CD14-positive monocyte (primary cell): ENCODE measurements at regions not wholly inside any gene's neighbourhood (a gene's known extent, or its start where the extent isn't known, plus 50 kb on each side); places are given as distances from the start of the nearest gene placed in this dataset.

Experiments
- DNase-seq, 3 donors: peaks; one replicate each; pipeline ENCODE4 v3.0.0-alpha.2; 2011 to 2022
- H2AFZ ChIP-seq: 2 replicates; pipeline ENCODE4 v1.6.0; 2012; ENCODE audit warnings: mild to moderate bottlenecking, low read depth, low read length, inconsistent platforms; ENCODE audit not compliant: insufficient read depth, poor library complexity, severe bottlenecking
- H3K27ac ChIP-seq, 2 donors: 1 replicate in 1 of 2; 2 replicates in 1 of 2; pipeline ENCODE4 v1.5.1; 2012 to 2013; ENCODE audit warnings: low read length in 2 of 2, control low read depth in 1 of 2, inconsistent platforms in 1 of 2, low read depth in 1 of 2, mild to moderate bottlenecking in 1 of 2
- H3K27me3 ChIP-seq, 2 donors: one replicate each; pipeline versions ENCODE4 v1.6.0 to v1.6.1; 2011 to 2013; ENCODE audit warnings: low read length in 2 of 2; ENCODE audit not compliant: control insufficient read depth in 2 of 2, insufficient read depth in 2 of 2
- H3K36me3 ChIP-seq, 2 donors: replicated peaks in 1 of 2; 1 replicate in 1 of 2; 2 replicates in 1 of 2; pipeline versions ENCODE4 v1.5.1 to v1.6.1; 2012 to 2013; ENCODE audit warnings: low read length in 2 of 2, control low read depth in 1 of 2, inconsistent platforms in 1 of 2, mild to moderate bottlenecking in 1 of 2; ENCODE audit not compliant: insufficient read depth in 2 of 2, control insufficient read depth in 1 of 2
- H3K4me1 ChIP-seq, 2 donors: 1 replicate in 1 of 2; 2 replicates in 1 of 2; pipeline versions ENCODE4 v1.5.1 to v1.6.1; 2012 to 2013; ENCODE audit warnings: low read length in 2 of 2, control low read depth in 1 of 2, inconsistent platforms in 1 of 2, mild to moderate bottlenecking in 1 of 2, moderate library complexity in 1 of 2; ENCODE audit not compliant: insufficient read depth in 2 of 2, control insufficient read depth in 1 of 2
- H3K4me2 ChIP-seq: replicated peaks from 2 replicates; pipeline ENCODE3; 2012; ENCODE audit warnings: low read length, moderate library complexity, mild to moderate bottlenecking; ENCODE audit not compliant: poor library complexity, severe bottlenecking; ENCODE audit errors: extremely low read depth
- H3K4me3 ChIP-seq, 3 experiments: fragments of 200-600 bp in 1 of 3; sonication (generic) in 1 of 3; replicated peaks in 1 of 3; 1 replicate in 2 of 3; 2 replicates in 1 of 3; pipeline ENCODE4 v1.5.1; 2011 to 2013; ENCODE audit warnings: low read length in 3 of 3, mild to moderate bottlenecking in 3 of 3, control low read depth in 2 of 3, low read depth in 2 of 3, inconsistent platforms in 1 of 3, moderate library complexity in 1 of 3
- H3K79me2 ChIP-seq: 2 replicates; pipeline ENCODE4 v1.6.0; 2012; ENCODE audit warnings: mild to moderate bottlenecking, control low read depth, inconsistent platforms, low read length, moderate library complexity; ENCODE audit not compliant: insufficient read depth
- H3K9ac ChIP-seq: 2 replicates; pipeline ENCODE4 v1.6.0; 2017; ENCODE audit warnings: low read length, mild to moderate bottlenecking; ENCODE audit not compliant: insufficient read depth, poor library complexity, severe bottlenecking
- H3K9me3 ChIP-seq, 2 donors: replicated peaks in 1 of 2; 1 replicate in 1 of 2; 2 replicates in 1 of 2; pipeline versions ENCODE4 v1.5.1 to v1.6.1; 2012 to 2013; ENCODE audit warnings: low read length in 2 of 2, control low read depth in 1 of 2; ENCODE audit not compliant: control insufficient read depth in 1 of 2, insufficient read depth in 1 of 2
- H4K20me1 ChIP-seq: 2 replicates; pipeline ENCODE4 v1.6.0; 2012; ENCODE audit warnings: mild to moderate bottlenecking, low read length, control low read depth, moderate library complexity; ENCODE audit not compliant: insufficient read depth
- H3K27ac Mint-ChIP-seq, 7 donors: one replicate each; pipeline ENCODE4 v1.8.0; 2020; ENCODE audit warnings: mild to moderate bottlenecking in 7 of 7, mixed read lengths in 7 of 7, moderate library complexity in 6 of 7, inconsistent platforms in 2 of 7
- H3K27me3 Mint-ChIP-seq, 3 donors: one replicate each; pipeline ENCODE4 v1.8.0; 2021 to 2022; ENCODE audit warnings: low read depth in 3 of 3, mild to moderate bottlenecking in 3 of 3, mixed read lengths in 3 of 3, moderate library complexity in 3 of 3, inconsistent platforms in 1 of 3
- H3K36me3 Mint-ChIP-seq, 2 donors: one replicate each; pipeline ENCODE4 v1.8.0; 2020; ENCODE audit warnings: mixed read lengths in 2 of 2, inconsistent platforms in 1 of 2, mild to moderate bottlenecking in 1 of 2
- H3K4me1 Mint-ChIP-seq: one replicate; pipeline ENCODE4 v1.8.0; 2020; ENCODE audit warnings: mild to moderate bottlenecking, mixed read lengths
- H3K4me3 Mint-ChIP-seq, 2 donors: one replicate each; pipeline ENCODE4 v1.8.0; 2020; ENCODE audit warnings: mild to moderate bottlenecking in 2 of 2, mixed read lengths in 2 of 2, moderate library complexity in 1 of 2
- H3K9me3 Mint-ChIP-seq, 7 donors: one replicate each; pipeline ENCODE4 v1.8.0; 2020 to 2022; ENCODE audit warnings: mixed read lengths in 7 of 7, mild to moderate bottlenecking in 6 of 7, moderate library complexity in 6 of 7, inconsistent platforms in 2 of 7
- WGBS: methylation state at CpG from one replicate; pipeline ENCODE4 v1.1.5; 2013; ENCODE audit warnings: missing lambda C conversion rate; ENCODE audit not compliant: insufficient coverage; 5-methylcytosine and 5-hydroxymethylcytosine counted together
- intact Hi-C, 2 donors: fragments of 100-400 bp; cut with micrococcal nuclease; formaldehyde crosslinking; loops; one replicate each; pipeline versions ENCODE4 v1.15.0 to v1.15.1; 2023
- TF ChIP-seq, protein P1 (sequence below): fragments of 200-600 bp; IDR thresholded peaks from one replicate; pipeline ENCODE4 v1.8.0; 2022; ENCODE audit warnings: antibody characterized with exemption, mild to moderate bottlenecking

DNA sequence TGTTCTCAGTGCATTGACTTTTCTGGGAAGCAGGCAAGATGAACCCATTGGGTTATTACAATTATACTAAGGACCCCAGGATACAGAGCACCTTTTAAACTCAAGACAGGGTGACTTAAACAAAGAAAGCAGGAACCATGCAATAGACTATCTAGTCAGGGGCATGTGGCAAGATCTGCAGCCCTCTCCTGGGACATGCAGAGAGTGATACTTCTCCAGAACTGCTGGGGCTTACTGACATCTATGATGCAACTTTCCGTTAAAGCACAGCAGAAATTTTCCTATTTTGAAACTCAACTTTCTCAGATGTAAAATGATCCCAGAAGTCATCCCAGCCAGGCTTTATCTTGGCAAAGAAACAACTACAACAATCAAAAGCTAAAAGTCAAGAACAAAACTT, 162.2 kb upstream of the HNMT start:
- no peaks in the 10 kb centered on the region for H3K27me3 Mint-ChIP-seq
- TF ChIP-seq, protein P1, sequence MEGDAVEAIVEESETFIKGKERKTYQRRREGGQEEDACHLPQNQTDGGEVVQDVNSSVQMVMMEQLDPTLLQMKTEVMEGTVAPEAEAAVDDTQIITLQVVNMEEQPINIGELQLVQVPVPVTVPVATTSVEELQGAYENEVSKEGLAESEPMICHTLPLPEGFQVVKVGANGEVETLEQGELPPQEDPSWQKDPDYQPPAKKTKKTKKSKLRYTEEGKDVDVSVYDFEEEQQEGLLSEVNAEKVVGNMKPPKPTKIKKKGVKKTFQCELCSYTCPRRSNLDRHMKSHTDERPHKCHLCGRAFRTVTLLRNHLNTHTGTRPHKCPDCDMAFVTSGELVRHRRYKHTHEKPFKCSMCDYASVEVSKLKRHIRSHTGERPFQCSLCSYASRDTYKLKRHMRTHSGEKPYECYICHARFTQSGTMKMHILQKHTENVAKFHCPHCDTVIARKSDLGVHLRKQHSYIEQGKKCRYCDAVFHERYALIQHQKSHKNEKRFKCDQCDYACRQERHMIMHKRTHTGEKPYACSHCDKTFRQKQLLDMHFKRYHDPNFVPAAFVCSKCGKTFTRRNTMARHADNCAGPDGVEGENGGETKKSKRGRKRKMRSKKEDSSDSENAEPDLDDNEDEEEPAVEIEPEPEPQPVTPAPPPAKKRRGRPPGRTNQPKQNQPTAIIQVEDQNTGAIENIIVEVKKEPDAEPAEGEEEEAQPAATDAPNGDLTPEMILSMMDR, result no peak
- 71% methylated on average over 1 of the region's 1 CpG for WGBS
- peaks cover 10 to 21% of the 10 kb centered on the region in 2 donors for H3K9me3 ChIP-seq
- no peak overlapping the region for H3K27ac ChIP-seq
- no peaks in the 10 kb centered on the region for H3K4me1 Mint-ChIP-seq
- no peaks in the 10 kb centered on the region for H3K27me3 ChIP-seq
- no peak overlapping the region for H2AFZ ChIP-seq
- H3K79me2 ChIP-seq, result no peaks in the 10 kb centered on the region
- no peak overlapping the region for H3K4me3 Mint-ChIP-seq
- H3K4me3 ChIP-seq, result no peak overlapping the region
- no peak for DNase-seq
- H3K27ac Mint-ChIP-seq, result no peak overlapping the region
- no peak overlapping the region for H3K4me2 ChIP-seq
- H3K36me3 Mint-ChIP-seq, result no peaks in the 10 kb centered on the region
- intact Hi-C loops, result no loop called here
- no peaks in the 10 kb centered on the region for H4K20me1 ChIP-seq
- peaks cover 6 to 17% (median 8%) of the 10 kb centered on the region in 7 donors for H3K9me3 Mint-ChIP-seq
- H3K4me1 ChIP-seq, result no peaks in the 10 kb centered on the region
- H3K9ac ChIP-seq, result no peak overlapping the region
- H3K36me3 ChIP-seq, result no peaks in the 10 kb centered on the region

DNA sequence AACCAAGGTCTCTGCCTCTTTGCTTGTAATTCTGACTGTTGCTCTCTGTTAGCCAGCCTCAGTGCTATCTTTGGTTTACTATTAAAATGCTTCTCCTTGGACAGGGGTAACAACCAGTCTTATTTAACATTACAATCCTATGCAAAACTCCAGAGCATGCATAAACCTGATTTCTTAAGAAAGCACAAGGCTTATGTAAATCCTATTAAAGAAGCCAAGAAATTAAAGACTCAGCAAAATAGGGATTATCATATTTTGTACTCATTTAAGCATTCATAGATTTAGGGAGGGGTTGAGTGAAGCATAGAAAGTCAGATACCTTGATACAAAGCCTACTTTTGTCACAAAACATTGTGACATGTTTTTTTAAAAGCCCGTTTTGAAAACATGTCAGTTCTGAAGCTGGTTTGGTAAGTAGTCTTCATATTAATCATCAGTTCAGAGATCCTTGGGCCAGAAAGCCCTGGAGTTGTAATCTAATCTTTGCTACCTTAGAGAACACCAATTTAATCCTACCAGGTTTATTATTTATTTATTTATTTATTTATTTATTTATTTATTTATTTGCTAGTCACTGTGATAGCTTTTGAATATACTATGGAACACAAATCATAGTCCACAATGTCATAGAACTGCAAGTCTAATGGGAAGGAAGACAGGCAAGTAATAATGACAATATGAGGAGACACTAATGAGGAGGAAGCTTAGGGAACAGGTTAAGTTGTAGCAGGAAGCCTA, 158.0 kb upstream of the HNMT start:
- no peak overlapping the region for H3K27ac Mint-ChIP-seq
- no peak overlapping the region for H2AFZ ChIP-seq
- no peaks in the 10 kb centered on the region for H3K79me2 ChIP-seq
- H3K4me1 Mint-ChIP-seq, result no peaks in the 10 kb centered on the region
- H4K20me1 ChIP-seq, result no peaks in the 10 kb centered on the region
- TF ChIP-seq, protein P1, result no peak
- H3K4me3 Mint-ChIP-seq, result no peak overlapping the region
- H3K36me3 Mint-ChIP-seq, result no peaks in the 10 kb centered on the region
- no peaks in the 10 kb centered on the region for H3K27me3 Mint-ChIP-seq
- H3K27me3 ChIP-seq, result no peaks in the 10 kb centered on the region
- no CpG with 5 or more reads among the region's 1 CpG for WGBS
- H3K9ac ChIP-seq, result no peak overlapping the region
- no peaks in the 10 kb centered on the region for H3K36me3 ChIP-seq
- peaks cover 0 to 7% (median 6%) of the 10 kb centered on the region in 7 donors for H3K9me3 Mint-ChIP-seq
- H3K4me2 ChIP-seq, result no peak overlapping the region
- no peak for DNase-seq
- intact Hi-C loops, result no loop called here
- no peaks in the 10 kb centered on the region for H3K4me1 ChIP-seq
- no peak overlapping the region for H3K27ac ChIP-seq
- peaks cover 2 to 11% of the 10 kb centered on the region in 2 donors for H3K9me3 ChIP-seq
- H3K4me3 ChIP-seq, result no peak overlapping the region
